HG02885 (cell line): ENCODE measurements at regions not wholly inside any gene's neighbourhood (a gene's known extent, or its start where the extent isn't known, plus 50 kb on each side); places are given as distances from the start of the nearest gene placed in this dataset.

Source experiments
- ATAC-seq: cut with Tn5 transposase; IDR thresholded peaks from one replicate; pipeline ENCODE4 v1.9.1; 2021; ENCODE audit warnings: mild to moderate bottlenecking; ENCODE audit not compliant: unreplicated experiment, poor library complexity

DNA sequence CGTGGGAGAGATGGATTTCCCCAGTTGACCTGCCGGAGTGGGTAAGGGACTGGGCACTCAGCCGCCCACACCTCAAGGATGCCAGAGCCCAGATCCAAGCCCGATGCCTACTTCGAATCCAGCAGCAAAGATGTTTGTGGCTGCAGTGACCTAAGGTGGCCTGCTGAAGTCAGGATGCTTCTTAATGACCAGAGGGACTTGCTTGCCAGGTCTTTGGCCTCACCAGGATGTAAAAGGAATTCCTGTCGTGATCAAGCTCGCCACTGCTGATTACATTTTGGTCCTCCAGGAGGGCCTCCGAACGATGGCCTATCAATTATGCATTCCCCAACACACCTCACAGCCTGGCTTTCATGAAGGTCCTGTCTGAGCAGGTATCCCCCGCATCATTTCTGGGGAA lies 349.5 kb upstream of the ZMIZ1 start:
- no peak for ATAC-seq

- no peak for ATAC-seq
Observed at GRCh38 chr10:78720091-78720490, 348.7 kb upstream of the ZMIZ1 start.

GRCh38 chr10:78721231-78721630 lies 347.5 kb upstream of the ZMIZ1 start:
- no peak for ATAC-seq

- ATAC-seq, result no peak
Observed at GRCh38 chr10:78724846-78725245, 343.9 kb upstream of the ZMIZ1 start.

GRCh38 chr10:78726171-78726570 lies 342.6 kb upstream of the ZMIZ1 start:
- no peak for ATAC-seq

GRCh38 chr10:78727251-78727650 lies 341.5 kb upstream of the ZMIZ1 start:
- no peak for ATAC-seq

- no peak for ATAC-seq
Observed at GRCh38 chr10:78727728-78728127, 341.0 kb upstream of the ZMIZ1 start.

DNA sequence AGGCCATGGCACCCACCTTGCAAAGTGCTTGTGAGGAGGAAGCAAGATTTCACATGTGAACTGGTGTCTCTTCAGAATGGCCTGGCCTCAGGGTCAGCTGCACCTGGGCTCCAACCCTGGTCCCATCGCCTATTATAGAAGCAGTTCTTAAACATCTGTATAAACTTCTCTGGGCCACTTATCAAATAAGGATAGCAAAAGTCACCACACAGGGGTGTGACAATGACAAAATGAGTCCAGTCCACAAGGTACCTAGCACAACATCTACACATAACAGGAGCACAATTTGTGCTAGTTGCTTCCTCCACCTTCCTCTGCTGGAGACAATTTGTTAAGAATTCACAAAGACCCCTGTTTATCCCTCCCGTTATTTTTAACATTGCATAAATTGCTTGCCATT lies 340.6 kb upstream of the ZMIZ1 start:
- ATAC-seq, result no peak

- ATAC-seq, result no peak
Observed at GRCh38 chr10:78729366-78729765, 339.4 kb upstream of the ZMIZ1 start.

- ATAC-seq, result no peak
Observed at GRCh38 chr10:78729800-78730199, 339.0 kb upstream of the ZMIZ1 start.

DNA sequence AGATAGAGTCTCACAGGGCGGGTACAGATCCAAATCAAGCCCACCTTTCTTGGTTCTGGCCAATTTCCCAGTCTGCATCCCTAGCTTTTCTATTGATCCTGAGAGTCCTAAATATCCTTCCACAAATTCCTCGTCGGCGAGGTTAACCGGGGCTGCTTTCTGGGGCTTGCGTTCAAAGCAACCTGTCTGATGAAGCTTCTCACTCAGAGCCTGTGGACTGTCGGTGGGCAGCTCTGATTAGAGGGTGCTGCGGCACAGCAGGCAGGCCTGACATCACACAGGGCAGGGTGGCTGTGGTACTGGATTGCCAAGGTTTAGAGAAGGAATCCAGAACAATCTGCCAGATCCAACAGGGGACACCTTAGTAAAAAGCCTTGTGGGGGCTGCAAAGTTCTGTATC lies 338.0 kb upstream of the ZMIZ1 start:
- ATAC-seq, result no peak

GRCh38 chr10:78731675-78732074 lies 337.1 kb upstream of the ZMIZ1 start:
- no peak for ATAC-seq

DNA sequence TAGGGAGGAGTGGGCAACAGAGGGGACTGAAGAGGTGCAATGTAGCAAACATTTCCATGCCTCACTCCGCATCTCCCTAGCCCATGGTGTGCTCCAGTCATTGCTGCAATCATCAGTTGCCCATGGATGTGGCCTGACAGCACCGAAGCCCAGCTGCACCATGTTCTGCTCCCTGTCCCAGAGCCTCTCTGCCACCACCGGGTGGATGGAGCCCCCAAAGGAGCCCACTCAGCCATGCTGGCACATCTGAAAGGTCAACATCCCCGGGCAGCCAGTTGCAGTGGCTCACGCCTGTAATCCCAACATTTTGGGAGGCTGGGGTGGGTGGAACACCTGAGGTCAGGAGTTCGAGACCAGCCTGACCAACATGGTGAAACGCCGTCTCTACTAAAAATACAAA lies 336.4 kb upstream of the ZMIZ1 start:
- ATAC-seq, result no peak

DNA sequence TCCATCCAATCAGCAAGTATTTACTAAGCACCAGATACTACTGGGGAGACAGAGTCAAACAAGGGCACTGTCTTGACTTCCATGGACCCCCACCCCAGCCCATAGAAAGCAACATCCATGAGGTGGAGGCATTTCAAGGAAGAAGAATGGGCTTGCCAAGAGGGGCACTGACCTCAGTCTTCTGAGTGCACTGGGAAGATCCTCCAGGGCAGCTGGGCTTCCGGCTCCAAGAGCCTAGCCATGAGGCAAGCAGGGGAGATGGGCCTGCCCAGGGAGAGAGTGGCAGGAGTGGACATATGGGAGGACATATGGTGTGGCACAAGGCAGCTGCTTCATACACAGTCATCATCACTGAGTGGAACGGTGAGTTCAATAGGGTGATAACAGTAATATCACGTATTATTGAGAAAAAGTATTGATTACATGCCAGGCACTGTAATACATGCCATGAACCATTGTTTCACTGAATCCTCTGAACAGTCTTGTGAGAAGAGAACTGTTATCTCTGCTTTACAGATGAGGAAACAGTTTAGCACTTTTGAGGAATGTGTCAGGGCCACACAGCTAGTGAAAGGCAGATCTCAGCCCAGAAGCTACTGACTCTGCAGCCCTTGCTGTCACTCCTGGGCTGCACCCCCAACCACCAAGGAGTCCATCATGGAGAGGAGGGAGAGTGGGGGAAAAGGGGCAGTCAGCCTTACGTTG lies 331.7 kb upstream of the ZMIZ1 start:
- no peak for ATAC-seq

DNA sequence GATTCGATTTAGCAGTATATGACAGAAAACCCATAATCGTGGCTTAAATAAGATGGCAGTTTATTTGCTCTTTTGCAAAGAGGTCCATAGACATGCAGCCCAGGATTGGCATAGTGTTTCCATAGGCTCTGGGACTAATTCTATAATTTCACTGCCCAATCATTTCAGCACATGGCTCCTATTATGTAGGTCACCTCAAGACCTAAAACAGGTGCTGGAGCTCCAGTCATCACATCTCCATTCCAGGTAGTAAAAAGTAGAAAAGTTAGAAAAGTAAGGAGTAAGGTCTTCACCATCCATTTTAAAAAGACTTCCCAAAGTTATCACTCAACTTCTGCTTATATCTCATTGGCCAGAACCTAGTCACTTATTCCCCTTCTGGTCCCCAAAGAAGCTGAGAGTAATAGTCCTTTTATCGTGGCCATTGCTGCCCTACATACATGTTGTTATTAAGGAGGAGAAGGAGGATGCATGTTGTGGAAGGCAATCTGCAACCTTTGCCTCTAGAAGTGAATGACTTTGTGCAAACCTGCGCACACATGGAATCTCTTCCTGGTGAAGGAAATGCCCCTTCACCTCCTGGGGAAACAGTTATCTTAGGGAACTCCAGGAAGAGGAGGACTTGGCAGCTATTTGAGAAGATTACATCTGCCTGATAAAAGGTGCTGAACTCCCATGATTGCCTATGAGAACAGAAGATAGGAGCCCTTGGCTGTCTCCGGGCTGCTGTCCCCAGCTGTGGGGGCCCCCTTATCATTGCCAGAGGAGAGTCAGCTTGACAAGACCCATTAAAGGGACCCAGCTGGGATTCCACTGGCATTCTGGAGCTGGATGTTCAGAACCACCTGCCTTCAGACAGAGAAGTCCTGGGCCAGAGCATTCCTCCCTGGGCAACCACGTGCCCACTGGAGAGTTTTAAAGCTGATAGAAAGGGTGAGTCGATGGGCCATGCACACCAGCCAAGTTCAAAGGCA lies 330.6 kb upstream of the ZMIZ1 start:
- no peak for ATAC-seq

- ATAC-seq, result no peak
Observed at GRCh38 chr10:78738861-78739260, 329.9 kb upstream of the ZMIZ1 start.

DNA sequence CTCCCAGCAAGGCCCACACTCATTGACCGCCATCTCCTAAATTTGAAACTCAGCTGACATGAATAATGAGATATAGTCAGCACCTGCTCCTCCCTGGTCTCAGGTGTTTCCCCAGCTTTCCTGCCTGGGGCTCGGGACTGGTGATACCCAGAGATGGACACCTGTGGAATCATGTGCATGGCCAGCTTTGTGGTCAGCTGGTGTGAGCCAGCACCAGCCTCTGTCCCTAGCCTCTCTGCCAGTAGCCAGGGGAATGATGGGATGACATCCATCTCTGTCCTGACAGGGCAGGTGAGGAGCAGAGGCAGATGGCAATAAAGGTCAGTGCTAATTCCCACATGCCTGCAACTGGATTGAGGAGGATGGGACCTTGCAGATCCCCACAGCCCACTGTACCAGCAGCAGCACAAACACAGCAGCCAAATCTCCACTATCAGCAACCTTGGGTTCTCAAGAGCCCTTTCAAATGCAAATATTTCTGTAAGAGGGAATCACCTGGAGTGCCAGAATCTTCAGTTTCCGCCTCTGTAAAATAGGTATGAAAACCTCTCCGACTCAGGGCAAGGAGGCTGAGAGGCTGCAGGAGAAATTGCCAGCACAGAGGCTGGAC lies 329.2 kb upstream of the ZMIZ1 start:
- ATAC-seq, result no peak

DNA sequence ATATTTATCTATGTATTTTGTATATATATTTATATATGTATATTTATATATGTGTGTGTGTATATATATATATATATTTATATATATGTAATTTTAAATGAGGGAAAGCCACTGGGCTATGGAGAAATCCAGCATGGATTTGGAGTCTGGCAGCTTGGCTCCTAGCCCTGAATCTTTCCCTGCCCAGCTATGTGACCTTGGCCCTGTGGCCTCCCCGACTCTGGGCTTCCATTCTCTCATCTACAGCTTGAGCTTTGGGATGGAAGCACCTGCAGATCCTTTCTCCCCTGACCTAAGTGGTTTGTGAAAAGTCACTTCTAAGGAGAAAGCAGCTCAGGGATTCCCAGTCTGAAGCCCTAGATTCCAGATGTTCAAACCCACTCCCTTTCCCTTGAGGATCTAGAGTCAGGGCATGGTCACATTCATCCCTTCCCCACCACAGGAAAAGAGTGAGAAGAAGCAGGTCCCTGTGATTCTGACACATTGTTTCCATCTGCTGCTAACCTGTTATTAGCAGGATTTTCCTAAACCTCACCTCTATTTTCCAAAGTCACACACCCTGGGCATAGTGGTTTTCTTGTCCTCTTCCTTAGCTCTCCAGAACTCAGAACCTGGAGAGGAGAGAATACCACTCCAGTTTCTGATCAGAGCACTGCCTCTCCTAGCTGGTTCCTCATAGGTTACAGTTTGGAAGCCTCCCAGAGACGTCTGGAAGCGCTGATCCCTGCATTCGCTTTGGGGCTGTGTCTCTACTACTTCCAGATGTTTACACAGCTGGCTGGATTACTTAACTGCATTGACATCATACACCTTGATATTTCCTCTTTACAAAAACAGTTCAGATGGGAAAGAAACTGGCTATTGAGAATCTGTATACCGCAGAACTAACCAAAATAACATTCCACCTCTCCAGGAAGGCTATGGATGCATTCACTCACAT lies 327.5 kb upstream of the ZMIZ1 start:
- ATAC-seq, result no peak

DNA sequence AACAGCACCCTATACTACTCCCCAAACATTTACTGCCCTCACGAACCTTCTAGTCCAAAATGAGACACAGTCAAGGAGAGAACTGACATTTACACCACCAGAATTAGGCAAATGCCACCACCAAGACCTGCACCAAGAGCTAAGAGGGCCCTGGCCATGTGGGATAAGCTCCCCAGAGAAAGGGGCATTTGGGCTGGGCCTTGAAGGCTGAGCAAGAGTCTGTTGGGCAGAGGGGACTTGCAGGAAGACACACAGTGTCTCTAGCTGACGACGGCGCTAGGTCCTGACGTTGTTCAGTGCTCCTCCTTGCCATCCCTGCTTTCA lies 326.4 kb upstream of the ZMIZ1 start:
- no peak for ATAC-seq
